GM12874 (cell line): ENCODE measurements at regions not wholly inside any gene's neighbourhood (a gene's known extent, or its start where the extent isn't known, plus 50 kb on each side); places are given as distances from the start of the nearest gene placed in this dataset.

Experiments
- TF ChIP-seq, protein P1 (sequence below): IDR thresholded peaks from 2 replicates; pipeline ENCODE4 v1.5.1; 2011; ENCODE audit warnings: low read depth, mild to moderate bottlenecking, control low read depth, low read length, moderate library complexity; ENCODE audit not compliant: insufficient read depth

DNA sequence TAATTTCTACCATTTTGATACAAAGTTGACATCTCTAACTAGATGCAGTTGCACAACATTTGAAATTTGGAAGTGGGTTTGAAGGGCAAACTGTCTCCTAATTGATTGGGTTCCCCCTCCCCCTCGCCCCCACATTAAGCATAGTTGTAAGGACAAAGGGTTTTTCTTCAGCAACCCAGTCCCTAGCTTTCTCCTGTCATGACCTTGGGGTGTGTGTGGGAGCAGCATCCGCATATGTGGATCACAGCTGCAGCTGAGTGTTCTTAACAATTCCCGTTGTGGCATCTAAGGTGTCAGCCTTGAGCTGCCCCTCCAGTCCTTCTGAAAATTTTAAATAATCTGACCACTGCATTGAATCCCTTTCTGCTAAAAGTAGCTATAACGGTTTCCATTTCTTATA lies 141.3 kb upstream of the CDH10 start:
- TF ChIP-seq, protein P1, sequence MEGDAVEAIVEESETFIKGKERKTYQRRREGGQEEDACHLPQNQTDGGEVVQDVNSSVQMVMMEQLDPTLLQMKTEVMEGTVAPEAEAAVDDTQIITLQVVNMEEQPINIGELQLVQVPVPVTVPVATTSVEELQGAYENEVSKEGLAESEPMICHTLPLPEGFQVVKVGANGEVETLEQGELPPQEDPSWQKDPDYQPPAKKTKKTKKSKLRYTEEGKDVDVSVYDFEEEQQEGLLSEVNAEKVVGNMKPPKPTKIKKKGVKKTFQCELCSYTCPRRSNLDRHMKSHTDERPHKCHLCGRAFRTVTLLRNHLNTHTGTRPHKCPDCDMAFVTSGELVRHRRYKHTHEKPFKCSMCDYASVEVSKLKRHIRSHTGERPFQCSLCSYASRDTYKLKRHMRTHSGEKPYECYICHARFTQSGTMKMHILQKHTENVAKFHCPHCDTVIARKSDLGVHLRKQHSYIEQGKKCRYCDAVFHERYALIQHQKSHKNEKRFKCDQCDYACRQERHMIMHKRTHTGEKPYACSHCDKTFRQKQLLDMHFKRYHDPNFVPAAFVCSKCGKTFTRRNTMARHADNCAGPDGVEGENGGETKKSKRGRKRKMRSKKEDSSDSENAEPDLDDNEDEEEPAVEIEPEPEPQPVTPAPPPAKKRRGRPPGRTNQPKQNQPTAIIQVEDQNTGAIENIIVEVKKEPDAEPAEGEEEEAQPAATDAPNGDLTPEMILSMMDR = no peak

DNA sequence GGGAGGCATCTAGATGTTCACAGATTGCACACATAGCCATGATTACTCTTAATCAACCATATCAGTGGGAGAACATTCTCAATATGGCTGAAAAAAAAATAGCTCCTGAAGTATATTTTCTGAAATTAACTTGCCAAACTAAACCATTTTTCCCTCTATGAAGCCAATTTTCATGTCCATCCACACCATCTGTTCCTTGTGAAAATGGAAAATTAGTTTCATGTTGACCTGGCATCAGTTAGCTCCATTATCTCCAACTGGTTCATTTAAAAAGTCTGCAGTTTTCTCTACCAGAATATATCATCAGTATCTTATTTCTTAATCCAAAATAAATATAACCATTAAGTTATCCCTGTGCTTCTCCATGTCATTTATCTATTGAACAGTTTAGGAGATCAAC lies 138.8 kb upstream of the CDH10 start:
- TF ChIP-seq, protein P1 = no peak

DNA sequence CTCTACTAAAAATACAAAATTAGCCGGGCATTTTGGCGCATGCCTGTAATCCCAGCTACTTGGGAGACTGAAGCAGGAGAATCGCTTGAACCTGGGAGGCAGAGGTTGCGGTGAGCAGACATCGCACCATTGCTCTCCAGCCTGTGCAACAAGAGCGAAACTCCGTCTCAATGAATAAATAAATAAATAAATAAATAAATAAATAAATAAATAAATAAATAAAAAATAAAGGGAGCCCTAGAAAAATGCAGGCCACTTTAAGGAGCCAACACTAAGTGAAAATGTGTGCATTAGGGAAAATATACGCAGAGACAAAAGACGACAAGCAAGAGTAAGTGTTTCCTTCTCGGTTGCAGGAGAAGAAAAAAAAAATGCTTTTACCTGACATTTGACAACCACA lies 132.6 kb upstream of the CDH10 start:
- TF ChIP-seq, protein P1 = no peak

DNA sequence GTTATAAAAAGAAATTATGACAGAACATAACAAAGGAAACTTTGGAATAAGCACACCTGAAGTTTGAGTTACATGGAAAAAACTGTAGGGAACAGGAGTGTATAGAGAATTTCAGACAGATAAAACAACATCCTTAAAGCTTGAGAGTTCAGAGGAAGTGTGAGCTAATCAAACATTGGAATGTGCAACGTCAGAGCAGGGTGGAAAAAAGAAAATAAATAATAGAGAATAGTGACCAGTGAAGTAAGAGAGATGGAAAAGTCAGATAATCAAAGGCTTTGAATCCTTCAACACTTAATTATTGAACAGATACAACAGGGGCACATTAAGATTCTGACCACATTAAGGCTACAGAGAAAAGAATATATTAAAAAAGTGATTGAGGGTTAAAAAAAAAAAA lies 128.5 kb upstream of the CDH10 start:
- TF ChIP-seq, protein P1 = no peak

DNA sequence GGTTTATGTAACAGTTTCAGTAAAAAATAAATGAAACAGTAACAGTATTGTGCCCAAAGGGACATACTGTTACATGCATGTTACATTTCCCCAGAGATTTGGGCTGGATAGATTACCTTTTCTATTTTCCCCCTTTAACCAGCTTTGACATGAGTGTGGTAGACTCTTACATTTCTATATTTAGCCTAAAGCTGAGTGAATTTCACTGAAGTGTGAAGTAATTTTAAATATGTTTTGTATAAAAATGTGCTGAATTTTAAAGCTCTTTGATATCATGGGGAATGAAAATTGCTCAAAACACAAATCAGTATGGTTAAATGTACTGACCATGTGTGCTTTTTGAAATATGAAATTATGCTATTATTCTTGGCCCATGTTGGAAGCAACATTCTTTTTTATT lies 122.3 kb upstream of the CDH10 start:
- TF ChIP-seq, protein P1 = no peak

DNA sequence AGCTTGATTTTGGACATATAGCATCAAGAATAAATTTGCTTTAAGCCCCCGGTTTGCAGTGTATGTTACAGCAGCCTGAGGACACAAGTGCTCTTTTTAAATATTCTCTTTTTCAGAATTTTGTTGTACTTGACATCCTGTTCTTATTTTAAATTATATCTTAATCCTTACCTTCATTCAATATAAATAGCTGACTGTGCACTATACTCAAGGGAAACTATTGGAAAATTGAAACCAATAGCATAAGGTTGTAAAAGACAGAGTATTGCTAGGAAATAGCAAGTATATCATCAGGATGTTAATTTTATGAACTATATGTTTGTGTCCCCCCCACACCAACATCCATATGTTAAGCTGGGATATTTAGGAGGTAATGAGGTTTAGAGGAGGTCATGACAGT lies 120.4 kb upstream of the CDH10 start:
- TF ChIP-seq, protein P1 = no peak

DNA sequence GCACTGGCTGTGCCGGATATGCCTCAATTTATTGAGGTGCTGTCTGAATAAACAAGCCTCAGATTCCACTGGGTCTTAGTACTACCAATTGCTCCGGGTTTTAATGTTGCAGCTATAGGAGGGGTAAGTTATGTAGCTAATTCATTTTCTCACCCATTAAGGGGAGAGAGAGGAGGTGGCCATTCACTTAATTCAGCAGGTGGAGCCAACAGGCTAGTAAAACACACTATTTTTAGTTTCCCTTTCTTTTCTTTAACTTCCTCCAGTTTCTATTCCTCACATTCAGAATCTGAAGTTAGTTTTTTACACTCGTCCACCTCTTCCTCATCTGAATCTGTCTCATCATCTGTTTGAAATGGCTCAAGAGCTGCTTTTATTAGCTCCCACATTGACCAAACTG lies 105.6 kb upstream of the CDH10 start:
- TF ChIP-seq, protein P1 = no peak

DNA sequence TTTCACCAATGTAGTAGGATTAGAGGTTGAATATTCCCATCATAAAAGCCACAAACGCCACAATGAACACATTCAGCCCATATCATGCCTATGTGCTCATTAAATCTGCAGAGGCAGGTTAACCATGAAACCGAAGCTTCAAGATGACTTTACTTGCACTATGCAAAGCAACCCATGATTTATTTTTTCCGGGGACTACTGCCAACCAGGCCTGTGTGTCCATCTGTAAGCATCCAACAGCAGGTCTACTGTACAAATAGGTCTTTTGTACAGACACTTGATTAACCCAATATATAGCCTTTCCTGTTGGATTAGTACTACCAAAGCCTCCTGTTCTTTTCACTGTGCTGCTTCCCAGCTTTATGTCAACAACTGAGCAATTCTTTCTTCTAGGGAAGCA lies 104.9 kb upstream of the CDH10 start:
- TF ChIP-seq, protein P1 = no peak
